ENCODE measurements at regions not wholly inside any gene's neighbourhood (a gene's known extent, or its start where the extent isn't known, plus 50 kb on each side); places are given as distances from the start of the nearest gene placed in this dataset.

GRCh38 chr16:80366023-80366422 is 174.8 kb upstream of the DYNLRB2 start:
- TF ChIP-seq CTCF (IDR thresholded peaks at IDR 0.05) (no peak), POLR2A (IDR thresholded peaks at IDR 0.05) (no peak)
